ENCODE measurements at regions not wholly inside any gene's neighbourhood (a gene's known extent, or its start where the extent isn't known, plus 50 kb on each side); places are given as distances from the start of the nearest gene placed in this dataset.

DNA sequence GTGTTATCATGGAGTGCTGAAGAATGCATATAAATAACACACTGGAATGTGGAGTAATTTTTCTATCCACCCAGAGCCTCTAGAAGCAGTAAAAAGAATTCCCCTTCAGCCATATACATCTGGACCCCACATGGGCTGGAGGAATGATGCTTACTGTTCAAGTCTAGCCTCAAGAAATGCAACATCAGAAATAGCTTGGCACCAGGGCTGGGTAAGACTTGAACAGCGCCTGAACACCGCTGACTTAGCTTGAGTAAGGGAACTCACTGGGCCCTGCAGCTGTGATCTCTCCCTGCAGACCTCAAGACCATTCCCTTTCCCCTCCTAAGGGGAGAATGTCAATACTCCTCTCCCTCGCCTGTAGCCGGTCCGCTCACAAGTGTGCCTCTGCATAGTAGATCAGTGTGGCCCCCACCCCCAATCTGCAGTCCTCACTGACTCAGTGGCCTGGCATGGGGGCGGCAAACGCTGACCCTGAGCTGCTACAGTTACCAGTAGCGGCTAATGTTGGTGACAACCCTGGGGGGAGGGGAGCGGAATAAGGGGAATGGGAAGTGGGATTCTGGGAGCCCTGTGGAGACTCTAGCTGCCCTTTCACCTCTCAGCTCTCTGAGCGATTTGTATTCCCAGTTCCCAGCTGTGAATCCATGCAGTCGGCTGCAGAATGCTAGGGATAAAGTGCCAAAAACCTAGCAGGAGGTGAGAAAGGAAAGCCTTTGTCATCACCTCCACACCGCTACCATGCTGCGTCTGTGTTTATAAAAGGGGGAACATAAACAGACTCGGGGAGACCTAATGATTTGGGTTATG is 483.9 kb downstream of the DISC1 start:
- DNase-seq = no peak

DNA sequence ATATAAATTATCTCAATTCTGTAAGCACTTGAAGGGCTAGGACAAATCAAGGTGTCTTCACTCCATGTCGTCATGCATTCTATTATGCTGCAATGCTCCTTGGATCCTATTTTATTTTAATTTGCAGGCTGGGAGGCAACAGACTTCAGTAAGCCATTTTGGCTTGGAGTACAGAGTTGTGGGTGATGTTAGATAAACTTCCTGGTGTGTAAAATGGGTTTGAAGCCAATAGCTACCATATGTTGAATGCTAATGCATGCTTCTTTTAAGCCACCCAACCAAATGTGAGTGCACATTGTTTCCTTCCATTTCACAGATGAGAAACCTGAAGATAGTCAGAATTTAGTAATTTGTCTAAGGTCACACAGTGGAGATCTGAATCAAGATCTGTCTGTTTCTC is 482.8 kb downstream of the DISC1 start:
- DNase-seq = no peak

DNA sequence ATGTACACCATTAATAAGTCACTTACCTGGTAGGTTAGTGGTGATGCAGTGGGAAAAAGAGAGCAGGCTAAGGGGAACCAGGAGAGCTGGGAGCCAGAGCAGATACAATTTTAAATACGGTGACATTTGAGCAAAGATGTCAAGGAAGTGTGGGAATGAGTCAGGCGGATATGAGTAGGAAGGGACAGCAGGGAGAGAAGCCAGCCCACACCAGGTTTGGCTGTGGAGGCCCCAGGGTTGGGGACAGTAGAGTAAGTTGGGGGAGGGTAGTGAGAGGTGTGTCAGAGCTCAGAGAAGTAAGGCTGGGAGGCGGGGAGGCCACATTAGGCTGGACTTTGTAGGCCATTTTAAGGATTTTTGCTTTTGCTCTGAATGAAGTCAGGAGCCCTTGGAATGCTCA is 482.0 kb downstream of the DISC1 start:
- no peak for DNase-seq

DNA sequence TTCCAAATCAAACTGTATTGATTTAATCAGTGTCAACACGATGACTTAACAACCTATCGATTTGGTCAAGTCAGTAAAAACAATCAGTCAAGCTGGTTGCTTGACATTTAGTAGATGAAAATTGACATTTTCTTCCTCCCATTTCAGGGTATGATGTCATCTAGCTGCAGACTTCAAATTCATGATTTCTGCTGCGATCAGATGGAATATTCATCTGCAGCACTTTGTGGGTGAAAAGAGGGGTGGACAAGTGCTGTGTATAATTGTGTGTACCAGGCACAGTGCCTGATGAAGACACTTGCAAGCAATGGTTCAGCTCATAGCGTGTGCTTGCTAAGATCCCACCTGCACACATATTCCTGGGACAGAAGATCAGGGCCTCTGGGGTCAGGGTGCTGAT is 479.8 kb downstream of the DISC1 start:
- no peak for DNase-seq

GRCh38 chr1:232105561-232105960 is 479.0 kb downstream of the DISC1 start:
- no peak for DNase-seq

- no peak for DNase-seq
Observed at GRCh38 chr1:232101231-232101630, 474.6 kb downstream of the DISC1 start.

DNA sequence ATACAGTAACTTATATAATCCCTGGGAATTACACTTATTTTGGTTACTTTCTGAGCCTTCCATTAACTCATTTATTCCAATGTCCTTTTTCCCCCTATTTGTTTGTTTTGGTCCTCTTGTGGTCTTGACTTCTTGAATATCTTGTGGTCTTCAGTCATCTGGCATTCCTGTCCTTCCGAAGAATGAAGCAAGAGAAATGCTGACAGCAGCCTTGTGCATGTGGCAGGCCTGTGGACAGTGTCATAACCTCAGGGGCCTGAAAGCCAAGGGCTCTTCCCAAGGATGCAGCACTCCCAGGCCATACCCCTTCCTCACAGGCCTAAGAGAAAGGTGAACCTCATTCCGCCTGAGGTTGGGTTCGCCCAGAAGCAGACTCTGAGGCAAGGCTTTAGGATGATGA is 470.2 kb downstream of the DISC1 start:
- no peak for DNase-seq
